C4-2B (cell line): ENCODE measurements at regions not wholly inside any gene's neighbourhood (a gene's known extent, or its start where the extent isn't known, plus 50 kb on each side); places are given as distances from the start of the nearest gene placed in this dataset.
"Not testable (repeated sequence)": the region's sequence is repeated elsewhere in the genome, so short reads cannot be mapped to it uniquely, and the experiment has no call there.

Source experiments
- ZFX ChIP-seq: fragments of 450-650 bp; IDR thresholded peaks from 2 replicates; pipeline ENCODE4 v1.6.1; 2017
- TF ChIP-seq, protein P1 (sequence below): fragments of 450-650 bp; conservative IDR thresholded peaks from 2 replicates; pipeline ENCODE4 v1.5.1; 2017; ENCODE audit warnings: mild to moderate bottlenecking

DNA sequence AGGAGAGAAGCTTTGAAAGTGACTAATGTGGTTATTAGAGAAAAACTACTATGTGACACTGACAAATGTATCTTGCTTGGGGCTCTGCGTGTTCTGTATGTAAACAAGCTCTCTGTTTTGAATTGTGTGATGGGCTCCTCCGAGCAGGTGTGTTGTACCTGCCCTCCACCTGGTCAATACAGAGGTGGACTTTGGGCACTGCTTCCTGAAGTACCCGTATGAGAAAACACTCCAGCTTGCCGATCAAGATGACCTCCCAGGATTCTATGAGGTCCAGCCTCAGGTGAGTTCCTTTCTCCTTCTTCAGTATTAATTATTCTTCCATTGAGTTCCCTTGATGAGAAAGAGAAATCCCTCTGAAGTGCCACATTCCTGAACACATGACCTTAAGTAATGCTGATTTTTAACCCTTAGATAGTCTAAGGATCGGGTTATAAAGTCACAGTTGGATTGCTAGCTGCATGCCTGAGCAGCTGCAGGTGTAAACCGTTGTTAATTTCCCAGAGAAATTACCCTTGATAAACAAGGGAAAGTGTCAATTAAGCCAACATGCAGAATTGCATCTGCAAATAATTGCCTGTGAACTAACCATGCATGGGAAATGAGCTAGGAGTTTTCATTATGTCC, 292.0 kb upstream of the NBPF12 start:
- TF ChIP-seq, protein P1, sequence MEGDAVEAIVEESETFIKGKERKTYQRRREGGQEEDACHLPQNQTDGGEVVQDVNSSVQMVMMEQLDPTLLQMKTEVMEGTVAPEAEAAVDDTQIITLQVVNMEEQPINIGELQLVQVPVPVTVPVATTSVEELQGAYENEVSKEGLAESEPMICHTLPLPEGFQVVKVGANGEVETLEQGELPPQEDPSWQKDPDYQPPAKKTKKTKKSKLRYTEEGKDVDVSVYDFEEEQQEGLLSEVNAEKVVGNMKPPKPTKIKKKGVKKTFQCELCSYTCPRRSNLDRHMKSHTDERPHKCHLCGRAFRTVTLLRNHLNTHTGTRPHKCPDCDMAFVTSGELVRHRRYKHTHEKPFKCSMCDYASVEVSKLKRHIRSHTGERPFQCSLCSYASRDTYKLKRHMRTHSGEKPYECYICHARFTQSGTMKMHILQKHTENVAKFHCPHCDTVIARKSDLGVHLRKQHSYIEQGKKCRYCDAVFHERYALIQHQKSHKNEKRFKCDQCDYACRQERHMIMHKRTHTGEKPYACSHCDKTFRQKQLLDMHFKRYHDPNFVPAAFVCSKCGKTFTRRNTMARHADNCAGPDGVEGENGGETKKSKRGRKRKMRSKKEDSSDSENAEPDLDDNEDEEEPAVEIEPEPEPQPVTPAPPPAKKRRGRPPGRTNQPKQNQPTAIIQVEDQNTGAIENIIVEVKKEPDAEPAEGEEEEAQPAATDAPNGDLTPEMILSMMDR: not testable (repeated sequence)
- not testable (repeated sequence) for TF ChIP-seq ZFX
